ENCODE measurements at regions not wholly inside any gene's neighbourhood (a gene's known extent, or its start where the extent isn't known, plus 50 kb on each side); places are given as distances from the start of the nearest gene placed in this dataset.

GRCh38 chr5:125974679-125975078 lies 448.5 kb upstream of the GRAMD2B start:
- H3K27ac ChIP-seq (ENCODE audit: low read depth in 1 of 2, low read length in 2 of 2) = no peak overlapping the region
- Mint-ChIP-seq H3K4me1 (ENCODE audit: low read depth) (no peaks in the 10 kb centered on the region), H3K27me3 (no peaks in the 10 kb centered on the region), H3K4me3 (no peak overlapping the region), H3K36me3 (ENCODE audit: low read depth) (no peaks in the 10 kb centered on the region), H3K9me3 (peaks cover 4% of the 10 kb centered on the region), H3K27ac (no peak overlapping the region)
- no peaks in the 10 kb centered on the region for H3K27me3 ChIP-seq (ENCODE audit: control insufficient read depth in 1 of 2, insufficient read depth in 2 of 2, low read length in 2 of 2)
- ChIA-PET CTCF (no interaction called here), POLR2A (no interaction called here)
- no peaks in the 10 kb centered on the region for H3K36me3 ChIP-seq (ENCODE audit: insufficient read depth, low read length)
- H3K4me1 ChIP-seq (ENCODE audit: insufficient read depth, low read length) = no peaks in the 10 kb centered on the region
- H3K4me3 ChIP-seq (ENCODE audit: low read length) = no peak overlapping the region
- intact Hi-C loops (cut with DNase I, micrococcal nuclease) = no loop called here
- no peaks in the 10 kb centered on the region for H3K9me3 ChIP-seq (ENCODE audit: control insufficient read depth in 1 of 2, insufficient read depth in 1 of 2, low read length in 2 of 2)
- no peak for TF ChIP-seq CTCF (IDR thresholded peaks at IDR 0.05)
- no peak for ATAC-seq (ENCODE audit: poor library complexity)
- DNase-seq = no peak

DNA sequence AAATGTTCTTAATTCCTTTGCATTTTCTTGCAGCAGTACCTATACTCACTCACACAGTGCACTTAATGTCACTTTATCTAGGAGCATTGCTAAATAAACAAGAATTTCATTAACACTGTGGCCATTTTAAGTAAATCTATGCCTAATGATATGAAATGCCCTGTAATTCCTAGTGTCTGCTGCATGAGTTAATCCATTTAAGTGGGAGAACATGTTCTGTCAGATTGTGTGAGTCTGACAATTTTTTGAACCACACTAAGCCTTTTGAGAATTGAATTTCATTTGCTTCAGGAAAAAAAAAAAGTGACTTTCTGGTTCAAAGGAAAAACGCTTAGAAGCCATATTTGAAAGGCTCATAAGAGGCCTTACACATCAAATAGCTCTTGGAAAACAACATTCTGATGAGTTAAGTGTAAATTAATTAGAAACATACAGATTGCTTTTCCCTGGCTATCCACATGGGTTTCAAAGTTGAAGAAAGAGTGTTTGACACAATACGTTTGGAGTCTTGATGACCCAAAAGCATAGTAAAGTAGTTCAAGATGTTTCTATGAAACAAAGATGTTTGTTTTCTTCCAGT lies 446.7 kb upstream of the GRAMD2B start:
- Histone ChIP-seq H3K27ac (ENCODE audit: low read depth in 1 of 2, low read length in 2 of 2) (no peak overlapping the region), H3K36me3 (ENCODE audit: insufficient read depth, low read length) (no peaks in the 10 kb centered on the region), H3K4me1 (ENCODE audit: insufficient read depth, low read length) (no peaks in the 10 kb centered on the region), H3K9me3 (ENCODE audit: control insufficient read depth in 1 of 2, insufficient read depth in 1 of 2, low read length in 2 of 2) (no peaks in the 10 kb centered on the region), H3K27me3 (ENCODE audit: control insufficient read depth in 1 of 2, insufficient read depth in 2 of 2, low read length in 2 of 2) (no peaks in the 10 kb centered on the region), H3K4me3 (ENCODE audit: low read length) (no peak overlapping the region)
- peaks cover 4% of the 10 kb centered on the region for H3K9me3 Mint-ChIP-seq
- no peak overlapping the region for H3K4me3 Mint-ChIP-seq
- DNase-seq (no peak), ATAC-seq (ENCODE audit: poor library complexity) (no peak)
- no peaks in the 10 kb centered on the region for H3K27me3 Mint-ChIP-seq
- no peaks in the 10 kb centered on the region for H3K4me1 Mint-ChIP-seq (ENCODE audit: low read depth)
- no peak for TF ChIP-seq CTCF (IDR thresholded peaks at IDR 0.05)
- H3K27ac Mint-ChIP-seq = no peak overlapping the region
- no peaks in the 10 kb centered on the region for H3K36me3 Mint-ChIP-seq (ENCODE audit: low read depth)
- intact Hi-C loops (cut with DNase I, micrococcal nuclease) = no loop called here
- ChIA-PET CTCF (no interaction called here), POLR2A (no interaction called here)

GRCh38 chr5:125978015-125978414 lies 445.2 kb upstream of the GRAMD2B start:
- Mint-ChIP-seq H3K4me1 (ENCODE audit: low read depth) (no peaks in the 10 kb centered on the region), H3K36me3 (ENCODE audit: low read depth) (no peaks in the 10 kb centered on the region), H3K27me3 (no peaks in the 10 kb centered on the region), H3K9me3 (peaks cover 4% of the 10 kb centered on the region), H3K27ac (no peak overlapping the region), H3K4me3 (no peak overlapping the region)
- Histone ChIP-seq H3K4me1 (ENCODE audit: insufficient read depth, low read length) (no peaks in the 10 kb centered on the region), H3K9me3 (ENCODE audit: control insufficient read depth in 1 of 2, insufficient read depth in 1 of 2, low read length in 2 of 2) (no peaks in the 10 kb centered on the region), H3K27me3 (ENCODE audit: control insufficient read depth in 1 of 2, insufficient read depth in 2 of 2, low read length in 2 of 2) (no peaks in the 10 kb centered on the region), H3K4me3 (ENCODE audit: low read length) (no peak overlapping the region), H3K36me3 (ENCODE audit: insufficient read depth, low read length) (no peaks in the 10 kb centered on the region), H3K27ac (ENCODE audit: low read depth in 1 of 2, low read length in 2 of 2) (no peak overlapping the region)
- intact Hi-C loops (cut with DNase I, micrococcal nuclease) = no loop called here
- ATAC-seq (ENCODE audit: poor library complexity) (no peak), DNase-seq (no peak)
- no peak for TF ChIP-seq CTCF (IDR thresholded peaks at IDR 0.05)
- ChIA-PET POLR2A (no interaction called here), CTCF (no interaction called here)

All from CD4-positive, alpha-beta T cell (primary cell).